Stimulated activated CD8-positive, alpha-beta memory T cell treated with anti-CD3 and anti-CD28 coated beads, Interleukin-15, amount 100 ng/mL, for 1 hour (primary cell): ENCODE measurements at regions not wholly inside any gene's neighbourhood (a gene's known extent, or its start where the extent isn't known, plus 50 kb on each side); places are given as distances from the start of the nearest gene placed in this dataset.
"Not testable (repeated sequence)": the region's sequence is repeated elsewhere in the genome, so short reads cannot be mapped to it uniquely, and the experiment has no call there.

ENCODE experiments used
- DNase-seq: peaks from one replicate; pipeline ENCODE4 v3.0.0-alpha.2; 2020; ENCODE audit warnings: low read depth

DNA sequence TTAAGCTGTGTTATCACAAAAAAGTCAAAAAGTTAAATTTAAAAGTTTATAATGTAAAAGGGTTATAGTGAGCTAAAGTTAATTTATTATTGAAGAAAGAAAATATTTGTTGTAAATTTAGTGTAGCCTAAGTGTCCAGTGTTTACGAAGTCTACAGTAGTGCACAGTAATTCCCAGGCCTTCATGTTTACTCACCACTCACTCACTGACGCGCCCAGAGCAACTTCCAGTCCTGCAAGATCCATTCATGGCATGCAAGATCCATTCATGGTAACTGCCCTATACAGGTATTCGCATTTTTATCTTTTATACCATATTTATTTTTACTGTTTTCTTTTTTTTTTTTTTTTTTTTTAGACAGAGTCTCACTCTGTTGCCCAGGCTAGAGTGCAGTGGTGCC, 69.5 kb downstream of the TPRA1 start:
- no peak for DNase-seq

DNA sequence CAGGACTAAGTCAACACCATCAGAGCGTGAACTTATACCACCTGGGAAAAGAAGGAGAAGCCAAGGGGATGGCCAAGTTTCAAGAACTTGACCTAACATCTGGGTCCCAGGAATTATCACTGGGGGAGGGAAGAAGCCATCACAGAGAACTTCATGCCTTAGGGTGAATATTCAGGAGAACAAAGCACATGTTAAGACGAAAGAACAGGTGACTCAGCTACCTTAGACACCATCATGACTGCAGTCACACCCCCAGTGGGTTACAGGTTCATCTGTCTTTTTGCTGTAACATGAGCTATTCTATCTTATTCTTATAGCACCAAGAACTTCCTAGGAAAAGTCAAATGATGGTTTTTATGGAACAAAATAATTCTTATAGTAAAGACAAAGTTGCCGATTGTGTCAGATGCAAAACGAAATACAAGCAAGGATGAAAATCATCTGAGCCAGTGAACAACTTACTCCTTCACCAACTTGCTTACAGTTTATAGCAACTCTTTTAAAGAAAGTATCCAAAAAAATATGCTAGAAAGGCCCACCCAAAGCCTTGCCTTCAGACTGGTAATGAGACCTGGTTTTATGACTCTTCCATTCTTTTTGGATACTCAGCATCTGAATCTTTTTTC, 72.0 kb downstream of the TPRA1 start:
- DNase-seq = no peak

DNA sequence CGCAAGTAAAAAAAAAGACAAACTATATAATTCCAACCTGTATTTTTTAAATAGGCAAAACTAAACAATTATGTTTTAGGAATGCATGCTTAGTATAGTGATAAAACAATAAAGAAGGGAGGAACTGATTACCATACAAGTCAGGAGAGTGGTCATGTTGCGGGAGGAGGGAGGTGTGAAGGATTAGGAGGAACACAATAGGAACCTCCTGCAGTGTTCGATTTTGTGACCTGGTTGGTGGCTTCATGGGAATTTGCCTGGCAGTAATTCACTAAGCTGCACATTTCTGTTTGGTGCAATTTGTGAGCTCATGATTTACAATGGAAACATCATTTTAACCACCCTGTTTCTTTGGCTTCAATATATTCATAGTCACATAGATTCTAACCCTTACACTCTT, 78.3 kb downstream of the TPRA1 start:
- no peak for DNase-seq

DNA sequence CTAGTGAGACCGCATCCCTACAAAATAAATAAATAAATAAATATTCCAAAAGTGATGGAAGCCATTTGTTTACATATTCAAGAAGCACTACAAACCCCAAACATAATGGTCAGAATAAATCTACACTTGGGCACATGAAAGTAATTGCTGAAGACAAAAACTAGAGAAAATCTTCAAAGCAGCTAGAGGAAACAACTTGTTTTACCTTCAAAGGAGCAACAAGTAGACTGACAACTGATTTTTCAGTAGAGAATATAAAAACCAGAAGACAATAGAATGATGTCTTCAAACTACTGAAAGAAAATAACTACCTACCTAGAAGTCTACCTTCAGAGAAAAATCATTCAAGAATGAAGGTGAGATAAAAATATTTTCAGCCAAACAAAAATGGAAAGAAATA, 89.4 kb downstream of the TPRA1 start:
- DNase-seq = no peak

DNA sequence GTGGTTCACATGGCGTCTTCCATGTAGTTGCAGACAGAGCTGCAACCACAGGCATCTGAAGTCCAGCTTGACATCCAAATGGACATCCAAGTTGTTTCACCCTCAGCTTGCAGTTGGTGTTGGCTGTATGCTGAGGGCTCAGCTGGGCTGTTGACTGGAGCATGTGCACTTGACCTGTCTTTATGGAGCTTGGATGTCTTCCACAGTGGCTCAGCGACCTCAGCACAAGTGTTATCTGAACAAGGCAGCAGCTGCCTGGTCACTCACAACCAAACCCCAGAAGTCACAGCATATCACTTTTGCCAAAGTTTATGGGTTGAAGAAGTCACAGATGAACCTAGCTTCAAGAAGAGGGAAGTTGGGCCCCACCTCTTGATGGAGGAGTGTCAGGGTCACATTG, 92.9 kb downstream of the TPRA1 start:
- DNase-seq = no peak

DNA sequence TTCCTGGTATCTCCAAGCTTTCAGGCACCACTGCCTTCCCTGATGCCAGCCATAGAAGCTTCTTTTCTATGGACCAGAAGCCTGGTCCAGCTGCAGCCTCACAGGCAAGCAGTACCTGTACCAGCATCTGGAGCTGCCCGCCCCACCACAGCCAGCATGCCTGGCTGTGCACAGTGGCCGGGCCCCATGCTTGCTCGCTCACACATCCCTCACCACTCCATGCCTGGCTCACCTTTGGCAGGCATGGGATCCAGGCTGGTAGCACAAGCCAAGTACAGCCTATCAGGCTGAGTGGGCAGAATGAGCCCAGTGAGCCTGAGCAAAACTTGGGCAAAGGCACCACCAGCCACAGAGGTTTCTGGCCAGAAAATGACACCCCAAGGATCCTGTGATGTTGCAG, 93.4 kb downstream of the TPRA1 start:
- no peak for DNase-seq

DNA sequence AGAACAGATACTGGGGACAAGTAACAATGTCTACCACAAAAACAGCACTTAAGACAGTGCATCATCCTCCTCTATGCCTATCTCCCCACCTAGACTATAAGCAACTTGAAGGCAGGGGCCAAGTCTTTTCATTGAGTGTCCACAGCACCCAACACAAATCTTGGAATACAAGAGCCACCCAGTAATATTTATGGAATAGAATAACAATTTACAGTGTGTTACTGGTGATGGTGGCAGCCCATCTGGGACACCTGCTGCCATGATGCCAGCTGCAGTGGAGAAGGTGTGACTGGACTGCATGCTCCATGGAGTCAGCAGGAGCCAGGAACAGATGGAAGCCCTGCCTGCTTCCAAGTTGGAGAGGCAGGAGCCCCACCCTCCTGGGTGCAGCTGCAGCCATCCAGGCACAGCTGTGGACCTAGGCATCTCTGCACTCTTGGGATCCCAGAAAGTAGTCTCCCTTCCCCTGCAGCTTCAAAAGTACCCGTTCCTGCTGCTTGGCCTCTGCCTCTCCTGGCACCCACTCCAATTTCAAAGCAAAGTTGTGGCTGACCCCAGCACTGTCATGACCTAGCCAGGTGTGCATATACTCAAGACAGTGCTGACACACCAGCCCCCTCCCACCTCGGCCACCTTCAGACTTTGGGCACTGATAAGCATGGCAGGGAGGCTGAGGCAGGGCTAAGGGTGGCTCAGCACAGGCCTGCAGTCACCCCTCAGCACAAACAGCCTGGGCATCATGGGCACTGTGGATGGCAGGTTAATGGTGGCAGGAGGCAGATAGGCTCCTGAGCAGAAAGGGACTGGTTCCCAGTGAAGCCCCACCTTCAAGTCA, 94.5 kb downstream of the TPRA1 start:
- no peak for DNase-seq

DNA sequence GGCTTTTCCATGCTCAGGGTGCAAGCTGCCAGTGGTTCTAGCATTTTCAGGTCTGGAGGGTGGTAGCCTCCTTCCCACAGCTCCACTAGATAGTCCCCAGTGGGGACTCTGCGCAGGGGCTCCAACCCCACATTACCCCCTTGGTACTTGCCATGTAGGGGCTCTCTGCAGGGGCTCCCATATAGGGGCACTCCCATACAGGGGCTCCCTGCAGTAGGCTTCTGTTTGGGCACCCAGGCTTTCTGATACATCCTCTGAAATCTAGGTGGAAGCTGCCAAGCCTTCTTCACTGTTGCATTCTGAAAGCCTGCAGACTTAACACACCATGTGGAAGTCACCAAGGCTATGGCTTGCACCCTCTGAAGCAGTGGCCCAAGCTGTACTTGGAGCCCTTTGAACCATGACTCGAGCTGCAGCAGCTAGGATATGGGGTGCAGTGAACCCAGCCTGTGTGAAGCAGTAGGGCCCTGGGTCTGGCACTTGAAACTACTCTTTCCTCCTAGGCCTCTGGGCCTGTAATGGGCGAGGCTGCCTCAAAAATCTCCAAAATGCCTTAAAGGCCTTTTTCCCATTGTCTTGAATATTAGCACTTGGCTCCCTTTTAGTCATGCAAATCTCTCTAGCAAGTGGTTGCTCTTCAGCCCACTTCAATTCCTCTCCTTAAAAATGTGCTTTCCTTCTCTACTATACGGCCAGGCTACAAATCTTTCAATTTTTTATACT, 96.4 kb downstream of the TPRA1 start:
- DNase-seq = no peak

DNA sequence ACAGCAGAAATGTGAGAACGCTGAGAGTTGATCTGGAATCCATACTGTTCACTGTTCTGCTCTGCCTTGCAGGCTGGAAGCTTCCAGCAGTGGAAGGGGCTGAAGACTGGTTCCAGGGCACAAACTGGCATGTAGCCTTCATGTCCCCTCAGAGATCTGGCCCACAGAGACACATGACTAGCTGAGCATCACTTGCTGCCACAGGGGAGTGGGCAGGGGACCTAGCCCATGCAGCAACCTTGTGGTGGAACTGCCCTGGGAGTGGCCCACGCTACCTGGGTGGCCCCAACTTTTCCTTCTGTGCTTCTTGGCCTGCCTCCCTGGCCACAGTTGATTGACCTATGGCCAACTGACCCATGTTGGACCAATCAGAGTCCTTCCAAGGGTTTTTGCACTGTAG, 98.1 kb downstream of the TPRA1 start:
- DNase-seq = no peak

DNA sequence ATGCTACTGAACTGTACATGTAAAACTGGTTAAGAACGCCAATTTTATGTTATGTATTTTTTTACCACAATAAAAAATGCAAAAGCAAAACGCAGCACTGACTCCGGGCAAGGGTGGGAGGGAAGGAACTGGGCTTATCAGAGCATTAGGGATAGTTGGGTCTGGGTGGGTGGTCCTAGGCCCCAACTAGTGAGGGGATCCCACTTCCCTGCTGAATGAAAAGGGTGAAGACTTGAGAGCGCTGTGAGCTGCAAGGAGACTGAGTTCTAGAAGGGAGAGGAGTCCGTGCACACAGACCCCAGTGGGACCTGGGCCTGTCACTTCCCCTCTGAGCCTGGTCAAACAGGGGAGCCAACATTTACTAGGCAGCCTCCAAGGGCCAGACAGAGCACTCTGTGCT, 98.6 kb downstream of the TPRA1 start:
- DNase-seq = no peak

DNA sequence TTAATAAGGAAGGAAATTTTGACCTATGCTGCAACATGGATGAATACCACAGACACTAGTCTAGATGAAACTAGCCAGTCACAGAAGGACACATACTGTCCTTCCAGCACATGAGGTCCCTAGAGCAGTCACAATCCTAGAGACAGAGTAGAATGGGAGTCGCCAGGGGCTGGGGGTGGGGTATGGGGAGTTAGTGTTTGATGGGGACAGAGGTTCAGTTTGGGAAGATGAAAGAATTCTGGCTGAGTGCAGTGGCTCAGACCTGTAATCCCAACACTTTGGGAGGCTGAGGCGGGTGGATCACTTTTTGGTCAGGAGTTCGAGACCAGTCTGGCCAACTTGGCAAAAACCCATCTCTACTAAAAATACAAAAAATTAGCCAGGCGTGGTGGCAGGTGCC, 99.2 kb downstream of the TPRA1 start:
- DNase-seq = no peak

DNA sequence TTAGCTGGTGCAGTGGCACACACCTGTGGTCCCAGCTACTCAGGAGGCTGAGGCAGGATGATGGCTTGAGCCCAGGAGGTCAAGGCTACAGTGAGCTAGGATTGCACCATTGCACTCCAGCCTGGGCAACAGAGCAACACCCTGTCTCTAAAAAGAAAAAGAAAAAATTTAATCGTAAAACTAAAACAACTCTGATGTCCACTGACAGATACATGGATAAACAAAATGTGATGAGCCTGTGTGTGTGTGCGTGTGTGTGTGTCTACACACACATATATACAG, 99.6 kb downstream of the TPRA1 start:
- not testable (repeated sequence) for DNase-seq

DNA sequence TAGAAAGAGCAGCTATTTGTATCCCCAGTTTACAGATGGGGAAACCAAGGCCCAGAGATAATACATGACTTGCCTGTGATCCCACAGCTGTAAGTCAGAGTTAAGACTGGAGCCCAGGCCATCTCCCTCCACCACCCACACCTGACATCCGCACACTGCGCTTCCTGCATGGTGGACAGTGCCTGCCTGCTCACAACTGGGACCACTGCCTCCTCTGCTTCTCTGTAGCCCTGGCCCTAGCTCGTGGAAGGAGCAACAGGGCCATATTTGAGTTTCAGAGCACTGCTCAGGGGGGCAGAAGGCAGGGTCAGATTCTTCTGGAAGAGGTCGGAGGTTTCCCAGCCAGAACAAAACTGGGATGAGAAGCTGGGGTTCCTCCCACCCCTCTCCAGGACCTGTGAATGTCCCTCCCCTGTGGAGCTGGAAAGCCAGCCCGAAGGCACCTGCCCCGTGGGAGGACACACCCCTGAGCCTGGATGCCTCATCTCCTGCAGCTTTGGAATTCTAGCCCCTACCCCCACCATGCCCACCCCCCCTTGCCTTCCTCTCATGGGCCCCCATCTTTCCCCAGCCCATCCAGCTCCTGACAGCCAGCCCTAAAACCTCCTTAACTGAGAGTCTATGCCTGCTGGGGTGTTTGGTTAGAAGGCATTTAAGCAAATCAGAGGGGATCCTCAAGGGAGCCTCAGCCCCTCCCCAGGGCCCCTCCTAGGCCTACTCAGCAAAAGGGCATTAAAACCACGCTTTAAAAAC, 100.1 kb downstream of the TPRA1 start:
- DNase-seq = no peak

DNA sequence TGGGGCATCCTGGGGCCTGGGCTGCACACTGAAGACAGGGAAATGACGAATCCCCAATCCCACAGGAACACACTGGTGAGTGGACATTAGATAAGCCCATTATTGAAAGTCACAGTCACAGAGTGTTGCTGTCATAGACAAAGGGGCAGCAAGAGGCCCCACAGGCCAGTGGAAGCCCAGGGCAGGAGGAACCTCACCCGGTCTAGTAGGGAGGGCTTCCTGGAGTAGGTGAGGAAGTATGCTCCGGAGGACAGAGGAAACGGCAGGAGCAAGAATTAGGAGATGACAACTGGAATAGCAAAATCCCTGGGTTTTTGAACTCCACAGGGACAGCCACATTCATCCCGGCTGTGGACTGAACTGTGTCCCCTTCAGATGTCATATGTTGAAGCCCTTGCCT, 101.2 kb downstream of the TPRA1 start:
- DNase-seq = no peak

DNA sequence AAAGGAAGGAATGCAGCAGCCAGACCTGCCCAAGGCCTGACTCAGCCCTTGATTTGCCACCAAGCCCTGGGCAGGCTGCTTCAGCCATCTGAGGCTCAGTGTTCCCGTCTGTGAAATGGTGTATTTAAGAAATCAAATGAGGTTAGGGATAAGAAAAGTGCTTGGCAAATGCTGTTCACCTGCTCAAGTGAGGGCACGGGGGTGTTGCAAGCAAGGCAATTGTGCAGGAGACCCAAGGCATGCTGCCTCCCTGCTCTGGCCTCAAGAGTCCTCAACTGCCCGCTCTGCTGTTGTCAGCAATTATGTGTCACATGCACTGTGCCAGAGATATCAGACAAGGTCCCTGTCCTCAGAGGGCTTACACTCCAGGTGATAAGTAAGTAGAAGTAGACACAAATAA, 101.8 kb downstream of the TPRA1 start:
- DNase-seq = no peak

DNA sequence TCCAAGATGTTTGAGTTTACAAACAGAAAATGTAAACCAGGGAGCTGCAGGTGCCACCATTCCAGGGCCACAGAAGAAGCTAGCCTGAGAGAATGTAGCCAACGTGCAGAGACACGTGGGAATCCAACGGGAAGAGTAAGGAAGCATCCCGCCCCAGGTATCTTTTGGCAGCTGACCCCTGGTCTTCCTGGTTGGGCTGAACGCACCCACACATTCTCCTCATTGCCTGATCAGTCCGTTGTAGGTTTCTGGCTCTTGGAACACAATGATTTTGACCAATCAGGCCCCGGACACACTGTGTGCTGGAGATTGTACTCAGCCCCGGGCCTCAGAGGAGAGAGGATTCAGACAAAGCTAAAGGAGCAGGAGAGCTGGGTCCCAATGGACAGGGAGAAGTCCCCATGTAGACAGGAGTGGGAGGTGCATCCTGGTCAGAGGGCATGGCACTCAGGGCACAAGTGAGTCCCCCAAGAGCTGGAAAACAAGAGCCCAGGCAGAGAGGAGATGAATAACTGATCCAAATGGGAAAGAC, 102.3 kb downstream of the TPRA1 start:
- no peak for DNase-seq

DNA sequence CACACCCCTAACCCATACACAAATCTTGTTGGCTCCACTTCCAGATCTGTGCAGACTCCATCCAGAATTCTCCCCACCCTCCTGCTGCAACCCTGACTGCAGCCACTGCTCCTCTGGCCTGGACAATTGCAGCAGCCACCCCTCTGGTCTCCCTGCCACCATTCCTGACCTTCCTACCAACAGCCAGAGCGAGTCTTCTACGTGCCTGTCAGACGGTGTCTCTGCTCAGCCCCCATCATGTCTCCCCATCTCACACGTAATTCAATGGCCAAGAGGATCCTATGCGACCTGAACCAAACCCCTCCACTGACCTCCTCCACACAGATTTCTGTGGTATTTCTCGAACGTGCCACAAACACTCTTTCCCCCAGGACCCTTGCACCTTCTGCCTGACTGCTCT, 103.3 kb downstream of the TPRA1 start:
- DNase-seq = no peak

DNA sequence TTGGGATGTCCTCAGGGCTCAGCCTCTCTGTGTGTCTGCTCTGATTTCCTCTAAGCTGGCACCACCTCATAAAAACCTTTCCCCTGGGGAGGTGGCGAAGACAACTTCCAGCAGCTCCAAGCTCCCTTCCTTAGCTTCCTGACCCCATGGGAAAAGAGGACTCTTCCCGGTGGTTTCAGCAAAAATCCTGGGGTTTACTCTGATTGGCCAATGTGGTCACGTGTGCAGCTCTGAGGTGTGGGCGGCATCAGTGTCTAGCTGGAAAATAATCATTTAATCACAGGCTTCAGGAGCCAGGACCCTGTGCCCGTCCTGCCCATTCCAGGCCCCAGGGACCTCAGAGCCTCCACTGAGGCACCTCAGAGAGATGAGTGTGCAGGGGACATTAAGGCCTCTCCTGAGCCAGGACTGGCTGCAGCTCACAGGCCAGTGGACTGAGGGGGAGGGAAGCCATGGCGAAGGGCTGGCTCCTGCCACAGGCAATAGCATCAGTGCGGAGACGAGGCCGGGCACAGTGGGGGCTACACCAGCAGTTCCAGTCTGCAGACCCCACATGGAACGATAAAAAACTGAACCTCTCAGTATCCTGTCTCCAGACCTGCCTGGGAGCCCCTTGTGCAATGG, 104.1 kb downstream of the TPRA1 start:
- no peak for DNase-seq

DNA sequence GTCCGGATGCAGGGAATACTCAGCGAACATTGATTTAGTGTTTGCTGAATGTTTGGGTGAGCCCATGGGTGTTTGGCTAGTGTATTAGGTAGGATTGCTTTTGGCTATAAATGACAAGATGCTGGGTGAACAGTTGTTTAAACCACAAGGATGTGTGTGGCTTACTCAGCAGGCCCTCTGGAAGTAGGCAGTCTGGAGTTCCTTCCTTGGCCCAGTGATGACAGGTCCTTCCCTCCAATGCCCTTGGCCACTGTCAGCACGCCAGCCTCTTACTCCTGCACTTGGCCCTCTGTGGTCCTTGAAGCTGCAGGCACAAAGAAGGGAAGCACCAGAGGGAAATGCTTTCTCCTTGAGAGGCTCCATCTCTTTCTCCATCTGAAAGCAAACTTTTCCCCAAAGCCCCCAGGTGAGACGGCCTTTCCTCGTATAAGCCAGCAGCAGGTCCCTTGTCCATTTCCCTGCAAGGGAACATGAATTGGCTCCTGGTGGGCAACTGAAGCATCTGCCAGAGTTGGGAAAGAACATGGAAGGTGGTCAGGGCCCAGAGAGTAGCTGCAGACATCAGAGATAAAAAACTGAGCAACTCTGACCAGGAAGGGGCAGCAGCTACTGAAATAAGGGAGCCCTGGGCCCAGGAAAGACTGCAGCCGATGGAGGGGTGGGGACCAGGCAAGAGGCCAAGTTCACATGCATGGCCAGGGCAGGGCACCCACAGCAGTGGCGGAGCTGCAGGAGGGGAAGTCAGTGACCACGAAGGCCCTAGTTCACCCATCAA, 105.0 kb downstream of the TPRA1 start:
- no peak for DNase-seq

DNA sequence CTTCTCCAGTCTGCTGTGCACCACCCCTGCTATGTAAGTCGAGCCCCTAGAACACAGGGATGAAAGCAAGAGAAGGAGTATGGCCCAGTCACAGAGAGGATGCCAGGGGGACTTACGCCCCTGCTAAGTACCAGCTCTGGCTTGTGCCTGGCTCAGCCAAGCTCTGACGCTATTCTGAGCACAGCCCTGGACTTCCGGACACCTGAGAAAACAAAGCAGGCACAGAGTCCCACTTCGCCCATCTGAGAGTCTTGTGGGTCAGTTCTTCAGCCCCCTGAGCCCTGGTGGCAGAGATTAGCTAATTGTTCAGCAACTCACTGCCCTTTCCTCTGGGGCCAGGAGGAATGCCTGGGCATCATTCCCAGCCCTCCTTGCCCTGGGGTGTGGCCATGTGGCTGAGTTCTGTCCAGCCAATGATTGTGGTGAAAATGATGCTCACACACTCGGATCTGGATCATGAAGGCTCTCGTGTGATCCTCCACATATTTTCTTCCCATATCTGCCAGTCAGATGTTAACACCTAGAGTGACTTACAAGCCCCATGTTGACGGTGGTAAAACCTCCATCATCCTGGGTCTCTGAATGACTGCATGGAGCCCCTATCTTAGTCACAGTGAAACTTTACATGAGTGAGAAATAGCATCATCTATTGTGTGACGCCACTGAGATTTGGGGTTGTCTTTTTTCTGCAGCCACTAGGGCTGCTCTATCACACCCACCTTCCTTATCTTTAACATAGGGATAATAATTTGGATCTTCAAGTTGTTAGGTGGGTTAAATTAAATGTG, 105.7 kb downstream of the TPRA1 start:
- DNase-seq = no peak
